Left forelimb (tissue), 1 donor: ENCODE measurements at regions not wholly inside any gene's neighbourhood (a gene's known extent, or its start where the extent isn't known, plus 50 kb on each side); places are given as distances from the start of the nearest gene placed in this dataset.

Experiments used
- DNase-seq: peaks from one replicate; pipeline ENCODE4 v3.0.0-alpha.2; 2018; ENCODE audit warnings: low spot score

DNA sequence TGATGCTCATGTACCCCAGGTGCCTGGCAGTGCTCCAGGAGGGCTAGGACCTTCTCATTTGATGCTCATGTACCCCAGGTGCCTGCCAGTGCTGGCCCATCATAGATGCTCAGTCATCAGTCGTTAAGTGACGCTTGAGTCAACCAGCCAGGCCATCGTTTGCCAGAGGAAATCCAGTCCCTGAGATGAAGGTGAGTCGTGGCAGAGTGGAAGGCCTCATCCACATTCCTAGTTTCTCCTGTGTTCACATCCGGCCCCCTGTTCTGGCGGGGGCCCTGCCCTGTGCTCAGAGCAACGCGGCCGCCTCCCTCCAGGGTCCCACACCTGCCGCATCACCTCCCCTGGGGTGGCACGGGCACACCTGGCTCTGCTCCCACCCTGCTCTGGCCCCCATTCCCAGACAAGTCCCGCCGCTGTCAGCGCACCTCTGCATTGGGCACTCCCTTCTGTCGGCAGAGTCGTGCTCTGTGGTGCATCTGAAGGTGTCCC lies 279.9 kb downstream of the BRD1 start:
- no peak for DNase-seq

DNA sequence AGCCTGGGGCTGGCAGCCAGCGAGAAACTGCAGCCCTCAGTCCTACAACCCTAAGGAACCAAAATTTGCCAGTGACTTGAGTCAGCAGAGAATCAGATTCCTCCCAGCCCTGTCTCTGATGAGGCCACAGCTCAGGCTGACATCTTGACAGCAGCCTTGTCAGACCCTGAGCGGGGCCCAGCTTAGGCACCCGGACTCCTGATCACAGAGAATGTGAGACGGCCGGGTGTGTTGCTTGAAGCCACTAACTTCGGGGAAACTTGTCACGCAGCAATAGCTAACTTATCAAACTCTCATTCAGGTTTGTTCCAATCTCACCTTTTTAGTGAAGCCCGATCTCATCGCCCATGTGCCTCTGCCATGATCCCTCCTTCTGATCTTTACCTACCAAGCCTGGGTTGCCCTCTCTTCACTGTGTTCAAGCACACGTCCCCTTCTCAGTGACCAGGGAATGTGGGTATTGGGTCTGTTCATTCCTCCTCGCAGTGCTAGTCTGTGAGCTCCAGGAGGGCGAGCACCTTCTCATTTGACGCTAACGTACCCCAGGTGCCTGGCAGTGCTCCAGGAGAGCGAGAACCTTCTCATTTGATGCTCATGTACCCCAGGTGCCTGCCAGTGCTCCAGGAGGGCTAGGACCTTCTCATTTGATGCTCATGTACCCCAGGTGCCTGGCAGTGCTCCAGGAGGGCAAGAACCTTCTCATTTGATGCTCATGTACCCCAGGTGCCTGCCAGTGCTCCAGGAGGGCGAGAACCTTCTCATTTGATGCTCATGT lies 280.7 kb downstream of the BRD1 start:
- DNase-seq, result no peak

GRCh38 chr22:49545606-49546005 lies 282.1 kb downstream of the BRD1 start:
- DNase-seq, result no peak

- no peak for DNase-seq
These were observed 283.4 kb downstream of the BRD1 start for GRCh38 chr22:49544286-49544685.

DNA sequence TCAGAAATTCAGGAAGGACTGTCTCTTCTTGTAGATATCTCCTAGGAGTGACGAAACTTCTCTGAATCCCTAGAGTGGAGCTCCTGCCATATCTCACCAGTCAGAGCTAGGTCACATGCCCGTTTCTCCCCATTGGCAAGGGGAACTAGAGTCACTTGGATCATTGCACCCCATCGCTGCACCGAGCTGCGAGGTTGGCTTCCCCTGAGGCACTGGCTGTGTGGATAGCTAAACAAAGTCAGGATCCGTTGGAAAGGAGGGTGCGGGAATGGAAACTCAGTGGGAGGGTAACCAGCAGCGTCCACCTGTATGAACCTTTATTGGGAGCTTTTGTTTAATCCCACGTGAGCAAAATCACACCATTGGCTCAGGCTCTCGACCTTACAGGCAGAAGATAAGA lies 283.8 kb downstream of the BRD1 start:
- no peak for DNase-seq

- no peak for DNase-seq
These were observed 285.9 kb downstream of the BRD1 start for GRCh38 chr22:49541693-49542230.

GRCh38 chr22:49540913-49541692 lies 286.6 kb downstream of the BRD1 start:
- DNase-seq, result no peak

DNA sequence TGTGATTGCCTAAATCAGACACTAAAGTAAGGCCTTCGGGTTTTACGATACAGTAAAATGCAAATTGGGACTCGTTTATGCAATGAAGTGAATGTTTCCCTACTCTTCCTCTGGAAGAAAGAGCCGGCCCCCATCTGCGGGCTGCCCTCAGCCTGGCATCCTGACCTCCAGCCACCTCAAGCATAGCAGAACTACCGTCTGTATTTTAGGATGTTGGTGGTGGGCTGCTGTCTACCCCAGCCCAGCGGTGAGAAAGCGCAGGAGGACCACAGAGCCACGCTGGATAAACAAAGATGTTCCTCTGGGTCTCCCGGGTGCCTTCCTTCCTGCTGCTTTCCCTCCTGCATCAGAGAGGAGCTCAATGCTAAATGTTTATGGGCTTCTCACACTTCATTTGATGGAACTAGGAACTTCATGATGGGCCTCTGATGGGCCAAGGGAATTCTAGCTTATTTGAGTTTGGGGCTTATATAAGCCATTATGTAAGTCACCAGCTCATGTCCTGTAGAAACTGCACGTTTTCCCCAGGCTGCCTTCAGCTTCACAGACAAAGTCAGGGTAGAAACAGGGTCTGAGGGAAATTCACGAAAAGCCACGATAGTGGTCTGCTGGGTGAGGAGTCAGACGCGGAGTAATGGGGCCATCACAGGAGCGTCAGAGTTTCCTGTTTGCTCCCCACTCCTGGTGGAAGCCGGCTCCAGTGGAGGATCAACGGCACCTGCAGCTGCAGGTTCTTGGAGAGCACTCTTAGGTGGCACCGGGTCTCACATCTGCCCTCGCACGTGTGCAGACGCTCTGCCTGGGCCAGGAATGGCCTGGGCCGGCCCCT lies 287.4 kb downstream of the BRD1 start:
- peak; percentile 33 for DNase-seq

- DNase-seq, result peak; percentile 12
These were observed 289.7 kb downstream of the BRD1 start for GRCh38 chr22:49538006-49538405.

DNA sequence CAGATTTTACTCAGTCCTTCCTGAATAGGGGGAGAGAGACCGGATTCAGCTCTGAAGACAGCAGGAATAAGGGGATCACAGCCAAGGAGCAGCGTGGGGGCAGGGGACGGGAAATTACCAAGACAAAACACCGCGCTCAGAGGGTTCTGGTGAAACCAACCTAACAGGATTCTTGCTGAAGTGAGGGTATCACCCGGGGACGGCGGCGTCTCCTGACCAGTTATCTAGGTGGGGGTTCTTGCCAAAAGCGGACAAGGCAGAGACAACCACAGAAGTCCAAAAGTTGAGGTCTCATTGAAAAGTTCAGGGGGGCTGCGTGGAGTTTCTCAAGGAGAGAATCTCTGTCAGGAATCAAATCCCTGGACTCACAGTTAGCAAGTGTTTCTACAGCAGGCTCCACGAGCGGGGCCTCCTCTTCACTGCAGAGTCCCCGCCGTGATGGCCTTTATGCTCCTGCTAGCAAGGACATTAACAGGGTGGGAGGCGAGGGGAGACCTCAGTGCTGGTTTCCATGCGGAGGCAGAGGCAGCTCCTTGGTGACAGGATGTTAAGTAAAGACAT lies 291.0 kb downstream of the BRD1 start:
- peak; percentile 59 for DNase-seq

DNA sequence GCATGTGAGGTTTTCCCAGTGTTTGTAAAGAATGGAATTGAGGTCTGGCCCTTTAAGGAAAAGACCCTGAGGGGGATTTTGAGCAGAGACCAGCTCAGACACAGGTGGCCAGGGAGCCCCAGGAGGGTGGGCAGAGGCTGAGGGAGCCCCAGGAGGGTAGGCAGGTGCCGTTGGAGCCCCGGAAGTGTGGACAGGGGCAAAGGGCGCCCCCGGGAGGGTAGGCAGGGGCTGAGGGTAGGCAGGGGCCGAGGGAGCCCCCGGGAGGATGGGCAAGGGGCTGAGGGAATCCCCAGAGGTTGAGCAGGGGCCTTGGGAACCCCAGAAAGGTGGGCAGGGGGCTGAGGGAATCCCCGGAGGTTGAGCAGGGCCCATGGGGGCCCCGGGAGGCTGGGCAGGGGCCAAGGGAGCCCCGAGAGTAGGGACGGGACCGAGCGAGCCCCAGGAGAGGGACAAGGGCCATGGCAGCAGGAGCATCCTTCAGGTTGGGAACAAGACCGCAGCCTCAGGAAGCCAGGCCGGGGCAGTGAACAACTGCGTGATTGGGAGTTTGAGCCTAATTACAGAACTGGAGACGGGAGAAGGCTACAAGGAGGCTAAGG lies 292.0 kb downstream of the BRD1 start:
- DNase-seq, result peak; percentile 23

DNA sequence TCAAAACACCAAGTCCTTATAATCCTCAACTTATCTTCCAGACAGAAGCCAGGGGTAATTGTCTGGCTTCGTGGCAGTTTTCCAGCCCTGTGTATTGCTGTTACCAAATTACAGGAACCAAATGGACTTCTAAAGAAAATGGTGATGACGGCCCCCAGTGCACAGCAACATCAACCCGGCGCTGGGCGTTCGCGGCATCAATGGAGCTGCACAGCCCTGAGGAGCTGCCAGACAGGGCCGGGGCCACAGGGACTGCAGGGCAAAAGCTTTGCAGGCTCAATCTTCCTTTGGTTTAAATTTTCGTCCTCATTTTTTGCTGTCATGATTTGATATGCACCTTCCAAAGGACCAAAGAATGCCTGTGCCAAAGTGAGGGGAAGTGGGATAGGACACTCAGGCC lies 292.5 kb downstream of the BRD1 start:
- DNase-seq, result no peak

DNA sequence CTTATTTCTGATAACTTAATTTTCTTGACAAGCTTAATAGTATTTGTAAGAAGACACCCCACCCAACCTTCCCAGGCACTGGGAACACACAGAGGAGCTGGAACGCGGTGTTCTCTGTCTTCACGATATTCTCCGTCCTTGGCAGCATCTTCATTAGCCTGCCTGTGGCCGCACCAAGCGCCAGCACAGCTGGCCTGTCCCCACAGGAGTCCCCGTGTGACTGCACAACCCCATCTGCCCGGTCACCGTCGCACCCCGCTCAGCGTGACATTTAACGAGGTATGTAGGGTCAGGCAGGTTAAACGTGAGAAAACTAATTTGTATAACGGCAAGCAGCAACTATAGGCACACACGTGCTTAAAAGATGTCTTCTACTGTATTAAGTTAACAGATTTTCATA lies 293.3 kb downstream of the BRD1 start:
- DNase-seq, result peak; percentile 47

DNA sequence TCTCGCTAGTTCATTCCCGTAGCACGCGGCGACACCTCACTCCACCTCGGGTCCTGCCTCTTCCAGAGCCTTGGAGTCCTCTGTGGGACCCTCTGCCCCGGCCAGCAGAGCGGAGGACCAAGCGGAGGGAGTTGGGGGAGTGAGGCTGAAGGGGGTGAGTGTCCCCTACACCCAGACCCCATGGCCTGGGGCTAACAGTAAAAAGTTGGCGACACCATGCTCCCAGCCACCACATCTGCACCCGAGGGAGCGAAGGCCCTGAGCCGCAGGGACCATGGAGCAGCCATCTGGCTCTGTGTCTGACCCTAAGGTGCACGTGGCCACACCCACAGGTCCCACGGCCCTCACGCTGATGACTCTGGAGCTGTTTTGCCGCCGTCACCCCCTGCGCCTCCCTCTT lies 293.8 kb downstream of the BRD1 start:
- peak; percentile 37 for DNase-seq

DNA sequence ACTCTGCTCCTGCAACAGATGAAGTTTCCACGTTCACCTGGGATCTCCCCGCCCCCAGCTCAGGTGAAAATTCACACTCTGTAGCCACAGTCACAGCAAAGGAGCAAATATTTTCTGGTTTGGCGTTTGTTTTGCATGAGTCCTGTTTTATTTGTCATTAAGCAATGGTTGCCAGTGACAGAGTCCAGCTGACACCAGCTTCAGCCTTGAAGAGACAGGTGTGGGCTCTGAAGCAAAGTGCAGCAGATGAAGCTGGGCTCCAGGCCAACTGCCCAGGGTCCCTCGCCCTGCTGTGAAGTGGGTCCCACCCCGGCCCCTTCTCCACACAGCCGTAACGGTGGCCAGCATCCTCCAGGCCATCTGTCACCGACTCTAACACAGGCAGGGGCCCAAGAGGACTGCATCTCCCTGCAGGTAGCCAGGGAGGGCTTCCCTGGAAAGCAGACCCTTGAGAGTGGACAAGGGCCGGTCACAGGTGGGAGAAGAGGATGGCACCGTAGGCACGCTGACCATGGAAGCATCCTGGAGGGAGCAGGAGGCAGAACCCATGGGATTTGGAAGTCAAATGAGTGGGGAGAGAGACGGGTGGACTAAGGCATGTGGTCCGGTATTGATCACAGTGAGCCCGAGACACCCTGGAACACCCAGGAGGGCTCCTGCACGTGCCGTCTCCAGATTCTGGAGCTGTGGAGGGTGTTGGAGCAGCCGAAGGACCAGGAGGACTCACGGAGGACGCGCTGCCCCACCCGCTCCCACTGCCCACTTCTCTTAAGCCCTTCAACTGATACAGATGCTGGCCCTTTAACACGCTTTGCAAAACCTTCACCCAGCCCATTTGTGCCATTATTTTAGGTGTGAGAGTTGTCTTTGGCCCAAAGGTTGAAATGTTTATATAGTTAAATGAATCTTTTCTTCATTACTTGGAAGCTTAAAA lies 294.5 kb downstream of the BRD1 start:
- DNase-seq, result no peak

DNA sequence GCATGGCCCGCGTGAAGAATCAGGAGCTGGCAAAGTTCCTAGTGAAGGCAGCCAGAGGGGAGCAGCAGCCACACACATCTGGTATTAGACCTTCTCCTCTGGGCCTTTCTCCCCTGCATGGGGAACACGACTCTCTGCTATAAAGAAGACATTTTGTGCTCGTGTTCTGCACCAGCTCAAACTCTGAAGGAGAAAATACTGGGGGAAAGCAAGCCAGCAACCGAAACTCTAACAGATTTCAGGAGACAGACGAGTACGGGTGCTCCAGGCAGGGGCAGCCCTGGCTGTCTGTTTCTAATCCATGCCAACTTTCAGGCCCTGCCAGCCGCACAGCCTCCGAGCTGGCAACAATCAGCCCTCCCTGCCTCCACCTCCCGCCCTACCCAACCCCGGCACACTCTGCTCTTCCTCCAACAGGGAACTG lies 296.3 kb downstream of the BRD1 start:
- no peak for DNase-seq

- no peak for DNase-seq
These were observed 296.9 kb downstream of the BRD1 start for GRCh38 chr22:49530671-49531367.

GRCh38 chr22:49528420-49528720 lies 299.3 kb downstream of the BRD1 start:
- no peak for DNase-seq

- no peak for DNase-seq
These were observed 299.9 kb downstream of the BRD1 start for GRCh38 chr22:49527611-49528419.
